H9 (cell line): ENCODE measurements at regions not wholly inside any gene's neighbourhood (a gene's known extent, or its start where the extent isn't known, plus 50 kb on each side); places are given as distances from the start of the nearest gene placed in this dataset.
A peak's percentile ranks its signal among the peaks of the same experiment; 100 is the strongest.

ENCODE experiments used
- DNase-seq: peaks from one replicate; pipeline ENCODE4 v3.0.0-alpha.2; 2017
- H2AFZ ChIP-seq: one replicate; pipeline ENCODE4 v1.6.1; 2013; ENCODE audit warnings: mild to moderate bottlenecking, low read length, control low read depth, moderate library complexity
- H2AK5ac ChIP-seq: 2 replicates; pipeline ENCODE4 v1.6.1; 2013; ENCODE audit warnings: low read length, control low read depth, mixed read lengths; ENCODE audit not compliant: insufficient read length
- H2BK120ac ChIP-seq: one replicate; pipeline ENCODE4 v1.6.1; 2013; ENCODE audit warnings: low read depth, mild to moderate bottlenecking, low read length, control low read depth, inconsistent platforms; ENCODE audit not compliant: poor library complexity, severe bottlenecking
- H2BK12ac ChIP-seq: 2 replicates; pipeline ENCODE4 v1.6.1; 2013; ENCODE audit warnings: low read length, control low read depth, mixed read lengths, low read depth; ENCODE audit not compliant: insufficient read length
- H2BK15ac ChIP-seq: 2 replicates; pipeline ENCODE4 v1.6.1; 2013; ENCODE audit warnings: low read depth, low read length, control low read depth
- H2BK20ac ChIP-seq: one replicate; pipeline ENCODE4 v1.6.1; 2013; ENCODE audit warnings: low read depth, mild to moderate bottlenecking, low read length, control low read depth, inconsistent platforms; ENCODE audit not compliant: poor library complexity, severe bottlenecking
- H2BK5ac ChIP-seq: 2 replicates; pipeline ENCODE4 v1.6.1; 2013; ENCODE audit warnings: low read length, control low read depth, mixed read lengths; ENCODE audit not compliant: insufficient read length
- H3K14ac ChIP-seq: 2 replicates; pipeline ENCODE4 v1.6.1; 2013; ENCODE audit warnings: low read length, control low read depth; ENCODE audit not compliant: insufficient read depth
- H3K18ac ChIP-seq: 2 replicates; pipeline ENCODE4 v1.6.1; 2013; ENCODE audit warnings: low read depth, mild to moderate bottlenecking, mixed read lengths, low read length, control low read depth; ENCODE audit not compliant: insufficient read length
- H3K23ac ChIP-seq: 2 replicates; pipeline ENCODE4 v1.6.1; 2013; ENCODE audit warnings: low read length, control low read depth, mixed read lengths, low read depth; ENCODE audit not compliant: insufficient read length
- H3K23me2 ChIP-seq: 2 replicates; pipeline ENCODE4 v1.6.1; 2013; ENCODE audit warnings: low read depth, mild to moderate bottlenecking, mixed read lengths, low read length, control low read depth; ENCODE audit not compliant: insufficient read length, poor library complexity, severe bottlenecking
- H3K27ac ChIP-seq: 2 replicates; pipeline ENCODE4 v1.5.1; 2013; ENCODE audit warnings: low read length, control low read depth, mixed read lengths, low read depth; ENCODE audit not compliant: insufficient read length
- H3K27me3 ChIP-seq: 2 replicates; pipeline ENCODE4 v1.6.1; 2013; ENCODE audit warnings: low read length, control low read depth, inconsistent platforms; ENCODE audit not compliant: insufficient read depth
- H3K4ac ChIP-seq: 2 replicates; pipeline ENCODE4 v1.6.1; 2013; ENCODE audit warnings: low read depth, mild to moderate bottlenecking, control low read depth, inconsistent platforms, low read length, moderate library complexity
- H3K4me1 ChIP-seq: 2 replicates; pipeline ENCODE4 v1.6.1; 2013; ENCODE audit warnings: low read length, control low read depth, inconsistent platforms; ENCODE audit not compliant: insufficient read depth
- H3K4me2 ChIP-seq: 2 replicates; pipeline ENCODE4 v1.6.1; 2013; ENCODE audit warnings: low read length, control low read depth, mixed read lengths; ENCODE audit not compliant: insufficient read length, insufficient read depth
- H3K56ac ChIP-seq: 2 replicates; pipeline ENCODE4 v1.6.1; 2013; ENCODE audit warnings: low read depth, mild to moderate bottlenecking, mixed read lengths, low read length, control low read depth; ENCODE audit not compliant: insufficient read length
- H3K79me1 ChIP-seq: 2 replicates; pipeline ENCODE4 v1.6.1; 2013; ENCODE audit warnings: low read depth, mild to moderate bottlenecking, moderate library complexity, low read length, control low read depth, inconsistent platforms; ENCODE audit not compliant: insufficient read depth, poor library complexity, severe bottlenecking
- H3K79me2 ChIP-seq: 2 replicates; pipeline ENCODE4 v1.6.1; 2013; ENCODE audit warnings: low read length, control low read depth, inconsistent platforms; ENCODE audit not compliant: insufficient read depth
- H3K9ac ChIP-seq: 2 replicates; pipeline ENCODE4 v1.6.1; 2013; ENCODE audit warnings: low read length, control low read depth, mixed read lengths; ENCODE audit not compliant: insufficient read length; ENCODE audit errors: extremely low read depth
- H3K9me3 ChIP-seq: one replicate; pipeline ENCODE4 v1.6.1; 2013; ENCODE audit warnings: low read depth, low read length, inconsistent platforms; ENCODE audit not compliant: control insufficient read depth
- H3T11ph ChIP-seq: one replicate; pipeline ENCODE4 v1.6.1; 2013; ENCODE audit warnings: mild to moderate bottlenecking, low read length, control low read depth, inconsistent platforms
- H4K20me1 ChIP-seq: one replicate; pipeline ENCODE4 v1.6.1; 2013; ENCODE audit not compliant: control insufficient read depth, insufficient read length, insufficient read depth
- H4K5ac ChIP-seq: 2 replicates; pipeline ENCODE4 v1.6.1; 2013; ENCODE audit warnings: low read depth, mild to moderate bottlenecking, mixed read lengths, low read length, control low read depth; ENCODE audit not compliant: insufficient read length
- H4K8ac ChIP-seq: replicated peaks from 2 replicates; pipeline ENCODE4 v1.6.1; 2013; ENCODE audit warnings: low read length, control low read depth, mixed read lengths, low read depth; ENCODE audit not compliant: insufficient read length
- H4K91ac ChIP-seq: 2 replicates; pipeline ENCODE4 v1.6.1; 2013; ENCODE audit warnings: low read depth, mild to moderate bottlenecking, moderate library complexity, mixed read lengths, low read length, control low read depth; ENCODE audit not compliant: insufficient read length
- H3K27ac Mint-ChIP-seq, 3 experiments: 2 replicates in 2 of 3; 3 replicates in 1 of 3; pipeline ENCODE4 v1.8.0; 2020 to 2021; ENCODE audit warnings: mixed read lengths in 3 of 3, mild to moderate bottlenecking in 1 of 3, moderate library complexity in 1 of 3
- H3K27me3 Mint-ChIP-seq: 2 replicates; pipeline ENCODE4 v1.8.0; 2021; ENCODE audit warnings: low read depth, mild to moderate bottlenecking, moderate library complexity, mixed read lengths
- H3K36me3 Mint-ChIP-seq, 3 experiments: 2 replicates in 2 of 3; 3 replicates in 1 of 3; pipeline ENCODE4 v1.8.0; 2020 to 2021; ENCODE audit warnings: low read depth in 3 of 3, mixed read lengths in 3 of 3; ENCODE audit not compliant: insufficient read depth in 1 of 3
- H3K4me1 Mint-ChIP-seq, 2 experiments: 2 replicates each; pipeline ENCODE4 v1.8.0; 2020; ENCODE audit warnings: mixed read lengths in 2 of 2
- H3K4me3 Mint-ChIP-seq, 2 experiments: 2 replicates in 1 of 2; 3 replicates in 1 of 2; pipeline ENCODE4 v1.8.0; 2020 to 2021; ENCODE audit warnings: mild to moderate bottlenecking in 2 of 2, mixed read lengths in 2 of 2, moderate library complexity in 1 of 2
- H3K9me3 Mint-ChIP-seq, 2 experiments: 2 replicates in 1 of 2; 3 replicates in 1 of 2; pipeline ENCODE4 v1.8.0; 2020; ENCODE audit warnings: mild to moderate bottlenecking in 2 of 2, mixed read lengths in 2 of 2, moderate library complexity in 1 of 2
- CTCF ChIP-seq: fragments of 200-600 bp; sonication (generic); conservative IDR thresholded peaks from 3 replicates; pipeline ENCODE4 v1.8.0; 2021; ENCODE audit warnings: antibody characterized with exemption, mild to moderate bottlenecking
- WGBS: extraction: QIAGEN DNeasy Blood & Tissue Kit; methylation state at CpG from one replicate; pipeline ENCODE4 v1.1.7; 2013; ENCODE audit warnings: missing lambda C conversion rate, low lambda C conversion rate, mixed read lengths; ENCODE audit not compliant: insufficient read length; ENCODE audit errors: extremely low coverage; 5-methylcytosine and 5-hydroxymethylcytosine counted together

- Histone ChIP-seq H2BK5ac (no peak overlapping the region), H3T11ph (no peak overlapping the region), H2BK20ac (no peak overlapping the region), H3K4me1 (no peaks in the 10 kb centered on the region), H3K79me1 (no peaks in the 10 kb centered on the region), H3K18ac (no peak overlapping the region), H3K9ac (no peak overlapping the region), H3K9me3 (no peaks in the 10 kb centered on the region), H4K5ac (no peak overlapping the region), H3K4me2 (no peak overlapping the region), H2AK5ac (no peak overlapping the region), H4K8ac (no peak overlapping the region), H3K27me3 (no peaks in the 10 kb centered on the region), H2AFZ (no peak overlapping the region), H2BK15ac (no peak overlapping the region), H3K23me2 (no peaks in the 10 kb centered on the region), H2BK12ac (no peak overlapping the region), H2BK120ac (no peak overlapping the region), H3K79me2 (no peaks in the 10 kb centered on the region), H4K91ac (no peak overlapping the region), H3K56ac (no peak overlapping the region), H3K14ac (no peak overlapping the region), H4K20me1 (no peaks in the 10 kb centered on the region), H3K23ac (no peak overlapping the region), H3K4ac (no peak overlapping the region), H3K27ac (no peak overlapping the region)
- peaks cover 35 to 39% (median 37%) of the 10 kb centered on the region in 3 experiments for H3K36me3 Mint-ChIP-seq
- no CpG with 5 or more reads among the region's 4 CpGs for WGBS
- H3K4me1 Mint-ChIP-seq, result peaks cover 0 to 4% of the 10 kb centered on the region in 2 experiments; a peak in 1 of 4 replicates
- no peak overlapping the region for H3K4me3 Mint-ChIP-seq
- no peaks in the 10 kb centered on the region for H3K27me3 Mint-ChIP-seq
- TF ChIP-seq CTCF, result no peak
- no peak for DNase-seq
- 0 out of 7 replicates have a peak overlapping the region, but pooled peaks of 1 of the 3 experiments have one; percentile 4 for H3K27ac Mint-ChIP-seq
- peaks cover 16 to 26% of the 10 kb centered on the region in 2 experiments for H3K9me3 Mint-ChIP-seq
These were observed 98.3 kb downstream of the SLITRK6 start for GRCh38 chr13:85700906-85701305.
